D721Med (cell line): ENCODE measurements at regions not wholly inside any gene's neighbourhood (a gene's known extent, or its start where the extent isn't known, plus 50 kb on each side); places are given as distances from the start of the nearest gene placed in this dataset.

Experiments
- DNase-seq: peaks from one replicate; pipeline ENCODE4 v3.0.0; 2011; ENCODE audit warnings: low spot score; ENCODE audit not compliant: insufficient read length
- FAIRE-seq: peaks from 2 replicates; lab custom pipeline; 2011; peaks lifted over from hg19 to GRCh38; lab: Jason Lieb, UNC
- CTCF ChIP-seq: IDR thresholded peaks from 2 replicates; pipeline ENCODE4 v1.5.1; 2012; ENCODE audit warnings: mild to moderate bottlenecking, control low read depth; ENCODE audit not compliant: insufficient read depth; ENCODE audit errors: missing control alignments

DNA sequence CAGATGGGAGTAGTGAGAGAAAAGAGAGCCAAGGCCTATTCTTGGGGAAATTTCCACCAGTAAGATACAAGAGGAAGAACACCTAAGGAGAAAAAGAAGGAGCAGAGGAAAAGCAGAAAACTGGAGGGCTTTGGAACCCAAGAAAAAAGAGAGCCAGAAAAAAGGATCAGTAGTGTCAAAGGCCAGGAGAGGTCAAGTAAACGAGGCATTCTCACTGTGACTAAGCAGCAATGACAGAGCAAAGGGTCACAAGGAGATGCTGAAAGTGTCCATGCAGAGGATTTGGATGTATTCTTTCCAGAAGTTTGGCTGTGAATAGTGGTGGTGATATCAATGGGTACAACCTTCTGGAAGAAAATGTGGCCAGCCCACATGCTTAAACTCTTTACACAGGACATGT is 109.5 kb downstream of the DYNAP start:
- no peak for TF ChIP-seq CTCF
- FAIRE-seq = no peak
- DNase-seq = no peak

GRCh38 chr18:54702686-54703085 is 111.6 kb downstream of the DYNAP start:
- peak; percentile 97 for FAIRE-seq
- TF ChIP-seq CTCF = no peak
- DNase-seq = no peak

- FAIRE-seq = peak; percentile 48
- no peak for DNase-seq
- TF ChIP-seq CTCF = no peak
Measured at GRCh38 chr18:54710074-54710899, 118.0 kb upstream of the RAB27B start.

DNA sequence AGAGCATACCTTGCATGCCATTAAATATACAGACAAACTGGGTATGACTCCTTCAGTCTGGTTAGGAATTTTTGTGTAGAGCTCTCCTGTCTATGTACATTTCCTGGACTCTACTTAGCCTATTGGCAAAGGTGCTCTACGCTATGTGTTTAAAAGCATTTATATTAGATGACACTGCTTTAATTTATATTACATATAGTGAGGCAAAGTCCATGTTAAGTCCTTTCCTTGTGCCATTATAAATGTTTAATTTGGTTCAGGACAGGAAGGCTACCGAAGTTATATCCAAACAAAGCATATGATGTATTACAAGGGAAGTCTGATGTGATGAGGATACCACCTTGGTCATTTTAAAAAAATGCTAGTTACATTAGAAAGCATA is 117.4 kb upstream of the RAB27B start:
- TF ChIP-seq CTCF = no peak
- FAIRE-seq = no peak
- no peak for DNase-seq

DNA sequence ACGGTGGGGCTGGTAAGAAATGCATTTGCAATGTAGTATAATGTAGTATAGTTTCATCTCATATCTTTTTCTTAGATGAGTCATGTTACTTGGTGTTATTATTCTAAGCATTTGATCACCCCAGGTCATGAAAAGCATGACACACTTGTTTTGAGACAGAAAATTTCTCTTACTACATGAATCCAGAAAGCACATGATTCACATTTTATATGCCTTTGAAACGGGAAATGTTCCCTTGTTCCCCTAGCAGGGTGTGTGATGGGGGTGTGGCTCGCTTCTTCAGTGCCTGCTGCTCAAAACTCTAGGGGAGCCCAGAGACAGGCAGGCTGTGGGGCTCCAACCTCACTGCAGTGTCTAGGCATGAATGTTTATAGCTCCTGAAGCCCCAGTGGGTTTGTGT is 116.0 kb upstream of the RAB27B start:
- no peak for FAIRE-seq
- TF ChIP-seq CTCF = no peak
- no peak for DNase-seq

DNA sequence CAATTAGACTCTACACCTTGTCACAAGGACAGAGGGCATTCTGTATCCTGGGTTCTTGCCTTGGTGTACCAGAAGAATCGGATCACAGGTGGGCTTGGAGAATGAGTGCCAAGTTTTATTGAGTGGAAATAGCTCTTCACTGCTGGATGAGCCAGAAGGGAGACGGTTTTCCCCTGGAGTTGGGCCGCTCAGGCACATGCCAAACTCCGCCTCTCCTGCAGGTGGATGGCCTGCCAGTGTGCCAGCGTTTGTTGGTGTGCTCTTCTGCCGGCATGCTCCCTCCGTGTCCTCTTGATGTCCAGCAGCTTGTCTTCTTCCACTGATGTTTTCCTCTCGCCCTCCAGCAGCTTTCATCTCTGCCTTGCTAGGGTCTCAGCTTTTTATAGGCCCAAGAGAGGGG is 115.5 kb upstream of the RAB27B start:
- no peak for FAIRE-seq
- TF ChIP-seq CTCF = no peak
- DNase-seq = no peak

GRCh38 chr18:54713386-54713785 is 114.9 kb upstream of the RAB27B start:
- no peak for TF ChIP-seq CTCF
- FAIRE-seq = no peak
- DNase-seq = no peak
